ENCODE measurements at regions not wholly inside any gene's neighbourhood (a gene's known extent, or its start where the extent isn't known, plus 50 kb on each side); places are given as distances from the start of the nearest gene placed in this dataset.

DNA sequence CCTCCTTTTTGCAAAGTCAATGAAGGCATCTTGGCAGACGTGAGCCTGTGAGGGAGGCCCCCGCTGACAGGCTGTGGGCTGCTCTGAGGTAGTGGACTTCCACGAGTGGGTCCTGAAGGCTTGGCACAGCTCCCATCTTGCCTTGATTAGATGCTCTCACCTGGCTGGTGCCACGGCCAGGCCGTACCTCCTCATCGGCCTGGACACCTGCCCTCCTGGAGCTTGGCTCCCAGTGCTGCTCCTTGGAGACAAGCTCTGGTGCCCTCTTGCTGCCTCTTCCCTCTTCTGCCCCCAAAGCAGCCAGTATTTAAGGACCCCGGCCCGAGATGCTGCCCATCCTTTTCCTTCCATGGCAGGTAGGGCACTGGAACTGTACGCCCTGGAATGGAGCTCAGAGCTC lies 93.5 kb downstream of the ERMARD start:
- peaks cover 0 to 2% of the 10 kb centered on the region in 2 donors for H3K27me3 ChIP-seq (ENCODE audit: control insufficient read depth in 1 of 2, insufficient read depth in 2 of 2, low read length in 2 of 2)
- H3K4me1 ChIP-seq (ENCODE audit: control insufficient read depth in 1 of 2, insufficient read depth in 2 of 2, low read length in 2 of 2), result no peaks in the 10 kb centered on the region
- no peak overlapping the region for H3K27ac ChIP-seq (ENCODE audit: low read depth, low read length)
- H3K4me3 ChIP-seq (ENCODE audit: low read depth in 1 of 2, low read length in 2 of 2), result no peak overlapping the region
- no peaks in the 10 kb centered on the region for H3K36me3 ChIP-seq (ENCODE audit: control insufficient read depth in 1 of 2, insufficient read depth in 2 of 2, low read length in 2 of 2)
- no peak overlapping the region for H3K9ac ChIP-seq (ENCODE audit: low read depth in 1 of 2, low read length in 2 of 2)
- no peaks in the 10 kb centered on the region for H3K9me3 ChIP-seq (ENCODE audit: control insufficient read depth in 1 of 2, low read length in 2 of 2)

DNA sequence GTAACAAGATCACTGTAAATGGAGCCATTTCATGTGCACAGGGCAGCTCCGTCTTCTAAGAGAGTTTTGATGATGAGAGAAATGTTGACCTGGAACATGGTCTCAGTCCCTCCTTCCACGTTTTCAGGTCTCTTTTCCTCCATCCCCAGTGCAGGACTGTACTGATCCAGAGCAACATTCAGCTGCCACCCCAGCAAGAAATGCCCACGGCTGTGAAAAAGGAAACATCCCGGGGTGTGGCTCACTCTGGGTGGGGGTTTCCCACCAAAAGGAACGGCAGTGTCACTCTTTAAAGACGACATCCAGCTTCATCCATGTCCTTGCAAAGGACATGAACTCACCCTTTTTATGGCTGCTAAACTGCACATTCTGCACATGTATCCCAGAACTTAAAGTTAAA lies 92.6 kb downstream of the ERMARD start:
- no peak overlapping the region for H3K9ac ChIP-seq (ENCODE audit: low read depth in 1 of 2, low read length in 2 of 2)
- H3K36me3 ChIP-seq (ENCODE audit: control insufficient read depth in 1 of 2, insufficient read depth in 2 of 2, low read length in 2 of 2), result no peaks in the 10 kb centered on the region
- no peak overlapping the region for H3K27ac ChIP-seq (ENCODE audit: low read depth, low read length)
- H3K4me1 ChIP-seq (ENCODE audit: control insufficient read depth in 1 of 2, insufficient read depth in 2 of 2, low read length in 2 of 2), result no peaks in the 10 kb centered on the region
- no peaks in the 10 kb centered on the region for H3K9me3 ChIP-seq (ENCODE audit: control insufficient read depth in 1 of 2, low read length in 2 of 2)
- peaks cover 0 to 2% of the 10 kb centered on the region in 2 donors for H3K27me3 ChIP-seq (ENCODE audit: control insufficient read depth in 1 of 2, insufficient read depth in 2 of 2, low read length in 2 of 2)
- H3K4me3 ChIP-seq (ENCODE audit: low read depth in 1 of 2, low read length in 2 of 2), result no peak overlapping the region

DNA sequence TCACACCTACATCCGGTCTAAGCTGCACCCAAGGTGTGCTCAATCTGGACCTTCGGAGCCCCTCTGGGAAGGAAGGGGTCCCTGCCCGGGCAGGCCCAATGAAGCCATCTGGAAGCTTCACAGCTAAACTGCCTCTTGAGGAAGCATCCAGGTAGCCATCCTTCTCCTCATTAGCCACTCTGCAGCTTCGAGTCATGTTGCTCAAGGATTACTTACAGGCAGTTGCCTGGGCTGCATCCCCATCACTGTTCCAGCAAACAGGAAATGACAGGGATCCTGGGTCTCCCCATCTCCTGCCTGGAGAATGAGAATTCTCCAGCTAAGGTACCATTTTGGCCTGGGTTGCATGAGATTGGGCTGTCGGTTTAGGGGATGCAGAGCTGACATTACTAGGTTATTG lies 91.7 kb downstream of the ERMARD start:
- H3K4me3 ChIP-seq (ENCODE audit: low read depth in 1 of 2, low read length in 2 of 2), result no peak overlapping the region
- H3K9ac ChIP-seq (ENCODE audit: low read depth in 1 of 2, low read length in 2 of 2), result no peak overlapping the region
- H3K4me1 ChIP-seq (ENCODE audit: control insufficient read depth in 1 of 2, insufficient read depth in 2 of 2, low read length in 2 of 2), result no peaks in the 10 kb centered on the region
- H3K27me3 ChIP-seq (ENCODE audit: control insufficient read depth in 1 of 2, insufficient read depth in 2 of 2, low read length in 2 of 2), result peaks cover 0 to 2% of the 10 kb centered on the region in 2 donors
- H3K9me3 ChIP-seq (ENCODE audit: control insufficient read depth in 1 of 2, low read length in 2 of 2), result no peaks in the 10 kb centered on the region
- H3K27ac ChIP-seq (ENCODE audit: low read depth, low read length), result no peak overlapping the region
- H3K36me3 ChIP-seq (ENCODE audit: control insufficient read depth in 1 of 2, insufficient read depth in 2 of 2, low read length in 2 of 2), result no peaks in the 10 kb centered on the region

DNA sequence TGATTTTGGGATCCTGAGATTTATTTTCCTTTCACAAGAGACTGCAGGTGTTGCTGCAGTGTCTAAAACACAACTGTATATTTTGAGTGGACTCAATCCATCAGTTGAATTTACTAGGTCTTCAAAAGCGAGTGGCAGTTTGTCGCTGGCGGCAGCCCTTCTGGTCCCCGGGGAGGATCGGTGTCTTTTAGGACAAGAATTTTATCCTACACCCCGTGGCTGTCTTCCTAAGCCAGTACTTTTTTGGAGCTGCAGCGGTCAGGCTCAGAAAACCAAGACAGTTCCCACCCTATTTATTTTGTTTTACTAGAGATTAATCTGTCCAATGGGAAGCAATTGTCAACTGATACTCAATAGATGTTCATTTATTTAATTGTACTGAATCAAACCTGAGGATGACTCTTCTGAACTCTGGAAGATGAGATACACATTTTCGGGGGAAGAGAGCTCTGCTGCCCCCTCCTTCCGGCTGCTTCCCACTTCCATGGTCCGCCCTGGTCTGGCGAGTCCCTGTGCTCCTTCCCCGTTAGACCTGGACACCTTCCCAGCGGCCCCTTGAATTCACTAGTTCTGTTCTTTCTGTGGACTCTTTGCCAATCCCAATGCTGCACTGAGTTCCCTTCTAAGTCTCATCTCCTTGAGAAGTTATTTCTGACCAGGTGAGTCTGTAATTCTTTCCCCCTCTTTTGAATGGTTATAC lies 90.6 kb downstream of the ERMARD start:
- H3K27ac ChIP-seq (ENCODE audit: low read depth, low read length), result no peak overlapping the region

DNA sequence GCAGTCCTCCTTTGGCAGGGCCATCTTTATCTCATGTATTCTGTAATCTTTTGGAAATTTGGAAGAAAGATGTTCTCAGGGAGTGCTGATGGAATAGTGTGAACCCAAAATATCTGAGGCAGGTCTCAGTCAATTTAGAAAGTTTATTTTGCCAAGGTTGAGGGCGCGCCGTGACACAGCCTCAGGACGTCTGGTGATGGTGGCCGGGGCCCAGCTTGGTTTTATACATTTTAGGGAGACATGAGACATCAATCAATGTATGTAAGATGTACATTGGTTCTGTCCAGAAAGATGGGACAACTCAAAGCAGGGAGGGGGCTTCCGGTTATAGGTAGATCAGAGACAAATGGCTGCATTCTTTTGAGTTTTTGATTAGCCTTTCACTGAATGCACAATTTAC lies 89.8 kb downstream of the ERMARD start:
- Histone ChIP-seq H3K36me3 (ENCODE audit: control insufficient read depth in 1 of 2, insufficient read depth in 2 of 2, low read length in 2 of 2) (no peaks in the 10 kb centered on the region), H3K4me3 (ENCODE audit: low read depth in 1 of 2, low read length in 2 of 2) (no peak overlapping the region), H3K9ac (ENCODE audit: low read depth in 1 of 2, low read length in 2 of 2) (no peak overlapping the region), H3K27me3 (ENCODE audit: control insufficient read depth in 1 of 2, insufficient read depth in 2 of 2, low read length in 2 of 2) (peaks cover 0 to 2% of the 10 kb centered on the region in 2 donors), H3K9me3 (ENCODE audit: control insufficient read depth in 1 of 2, low read length in 2 of 2) (no peaks in the 10 kb centered on the region), H3K27ac (ENCODE audit: low read depth, low read length) (no peak overlapping the region), H3K4me1 (ENCODE audit: control insufficient read depth in 1 of 2, insufficient read depth in 2 of 2, low read length in 2 of 2) (no peaks in the 10 kb centered on the region)

More for the DNA sequence above, 90.6 kb downstream of the ERMARD start:
- Histone ChIP-seq H3K36me3 (ENCODE audit: control insufficient read depth in 1 of 2, insufficient read depth in 2 of 2, low read length in 2 of 2) (no peaks in the 10 kb centered on the region), H3K27me3 (ENCODE audit: control insufficient read depth in 1 of 2, insufficient read depth in 2 of 2, low read length in 2 of 2) (peaks cover 0 to 2% of the 10 kb centered on the region in 2 donors), H3K9me3 (ENCODE audit: control insufficient read depth in 1 of 2, low read length in 2 of 2) (no peaks in the 10 kb centered on the region), H3K4me1 (ENCODE audit: control insufficient read depth in 1 of 2, insufficient read depth in 2 of 2, low read length in 2 of 2) (no peaks in the 10 kb centered on the region), H3K4me3 (ENCODE audit: low read depth in 1 of 2, low read length in 2 of 2) (no peak overlapping the region), H3K9ac (ENCODE audit: low read depth in 1 of 2, low read length in 2 of 2) (no peak overlapping the region)

DNA sequence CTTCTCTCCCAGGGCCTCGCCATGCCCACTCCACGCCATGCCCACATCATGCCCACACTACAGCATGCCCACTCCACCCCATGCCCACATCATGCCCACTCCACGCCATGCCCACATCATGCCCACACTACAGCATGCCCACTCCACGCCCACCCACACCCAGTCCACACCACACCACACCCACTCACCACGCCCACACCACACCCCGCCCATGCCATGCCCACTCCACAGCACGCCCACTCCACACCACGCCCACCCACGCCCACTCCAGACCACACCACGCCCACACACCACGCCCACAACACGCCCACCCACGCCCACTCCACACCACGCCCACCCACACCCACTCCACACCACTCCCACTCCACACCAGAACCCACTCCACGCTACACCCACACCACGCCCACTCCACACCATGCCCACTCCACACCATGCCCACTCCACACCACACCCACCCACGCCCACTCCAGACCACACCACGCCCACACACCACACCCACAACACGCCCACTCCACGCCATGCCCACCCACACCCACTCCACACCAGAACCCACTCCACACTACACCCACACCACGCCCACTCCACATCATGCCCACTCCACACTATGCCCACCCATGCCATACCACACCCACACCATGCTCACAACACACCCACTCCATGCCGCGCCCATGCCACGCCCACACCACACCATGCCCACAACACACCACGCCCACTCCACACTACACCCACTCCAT lies 88.6 kb downstream of the ERMARD start:
- Histone ChIP-seq H3K36me3 (ENCODE audit: control insufficient read depth in 1 of 2, insufficient read depth in 2 of 2, low read length in 2 of 2) (no peaks in the 10 kb centered on the region), H3K9ac (ENCODE audit: low read depth in 1 of 2, low read length in 2 of 2) (no peak overlapping the region), H3K9me3 (ENCODE audit: control insufficient read depth in 1 of 2, low read length in 2 of 2) (no peaks in the 10 kb centered on the region), H3K4me1 (ENCODE audit: control insufficient read depth in 1 of 2, insufficient read depth in 2 of 2, low read length in 2 of 2) (no peaks in the 10 kb centered on the region), H3K4me3 (ENCODE audit: low read depth in 1 of 2, low read length in 2 of 2) (no peak overlapping the region), H3K27ac (ENCODE audit: low read depth, low read length) (no peak overlapping the region), H3K27me3 (ENCODE audit: control insufficient read depth in 1 of 2, insufficient read depth in 2 of 2, low read length in 2 of 2) (peaks cover 0 to 2% of the 10 kb centered on the region in 2 donors)

DNA sequence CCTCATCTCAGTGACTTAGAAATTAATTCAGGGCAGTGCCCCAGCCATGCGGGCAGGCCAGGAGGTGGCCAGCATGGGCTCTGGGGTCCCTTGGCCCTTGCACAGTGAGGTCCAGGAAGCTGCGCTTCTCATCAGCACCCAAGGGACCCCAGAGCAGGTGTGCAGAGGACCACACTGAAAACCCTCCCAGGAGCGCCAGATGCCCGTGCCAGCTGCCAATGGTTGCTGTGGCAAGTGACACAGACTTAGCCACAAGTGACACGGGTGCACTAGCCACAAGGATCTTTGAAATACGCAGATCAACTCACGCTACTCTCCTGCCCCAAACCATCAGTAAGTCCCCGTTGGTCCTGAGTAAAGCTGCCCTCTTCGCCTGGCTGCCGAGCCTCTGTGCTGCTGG lies 88.1 kb downstream of the ERMARD start:
- no peak overlapping the region for H3K9ac ChIP-seq (ENCODE audit: low read depth in 1 of 2, low read length in 2 of 2)
- no peaks in the 10 kb centered on the region for H3K4me1 ChIP-seq (ENCODE audit: control insufficient read depth in 1 of 2, insufficient read depth in 2 of 2, low read length in 2 of 2)
- H3K4me3 ChIP-seq (ENCODE audit: low read depth in 1 of 2, low read length in 2 of 2), result no peak overlapping the region
- H3K36me3 ChIP-seq (ENCODE audit: control insufficient read depth in 1 of 2, insufficient read depth in 2 of 2, low read length in 2 of 2), result no peaks in the 10 kb centered on the region
- no peak overlapping the region for H3K27ac ChIP-seq (ENCODE audit: low read depth, low read length)
- H3K9me3 ChIP-seq (ENCODE audit: control insufficient read depth in 1 of 2, low read length in 2 of 2), result no peaks in the 10 kb centered on the region
- H3K27me3 ChIP-seq (ENCODE audit: control insufficient read depth in 1 of 2, insufficient read depth in 2 of 2, low read length in 2 of 2), result peaks cover 0 to 2% of the 10 kb centered on the region in 2 donors

DNA sequence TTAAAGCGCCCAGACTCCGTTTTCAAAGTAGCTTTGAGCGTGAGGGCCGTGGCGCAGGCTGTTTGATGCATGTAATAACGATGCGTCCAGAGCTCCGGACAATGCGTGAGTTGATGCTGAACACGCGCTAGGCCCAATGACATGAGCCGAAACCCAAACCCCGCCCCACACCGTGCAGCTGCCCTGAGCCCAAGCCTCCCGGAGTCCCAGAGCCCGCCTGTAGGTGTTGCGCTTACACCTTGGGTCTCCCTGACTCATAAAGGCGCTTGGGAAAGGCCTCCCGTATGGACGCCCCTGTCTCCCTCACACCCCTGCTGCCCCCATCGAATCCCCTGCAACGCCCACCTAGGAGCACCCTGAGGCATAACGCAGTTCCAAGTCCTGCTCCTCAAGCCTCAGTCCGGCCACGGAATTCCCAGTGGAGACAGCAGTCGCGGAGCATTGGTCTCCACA lies 87.6 kb downstream of the ERMARD start:
- Histone ChIP-seq H3K27me3 (ENCODE audit: control insufficient read depth in 1 of 2, insufficient read depth in 2 of 2, low read length in 2 of 2) (peaks cover 0 to 2% of the 10 kb centered on the region in 2 donors), H3K4me1 (ENCODE audit: control insufficient read depth in 1 of 2, insufficient read depth in 2 of 2, low read length in 2 of 2) (no peaks in the 10 kb centered on the region), H3K27ac (ENCODE audit: low read depth, low read length) (no peak overlapping the region), H3K9me3 (ENCODE audit: control insufficient read depth in 1 of 2, low read length in 2 of 2) (no peaks in the 10 kb centered on the region), H3K36me3 (ENCODE audit: control insufficient read depth in 1 of 2, insufficient read depth in 2 of 2, low read length in 2 of 2) (no peaks in the 10 kb centered on the region), H3K9ac (ENCODE audit: low read depth in 1 of 2, low read length in 2 of 2) (no peak overlapping the region), H3K4me3 (ENCODE audit: low read depth in 1 of 2, low read length in 2 of 2) (no peak overlapping the region)

DNA sequence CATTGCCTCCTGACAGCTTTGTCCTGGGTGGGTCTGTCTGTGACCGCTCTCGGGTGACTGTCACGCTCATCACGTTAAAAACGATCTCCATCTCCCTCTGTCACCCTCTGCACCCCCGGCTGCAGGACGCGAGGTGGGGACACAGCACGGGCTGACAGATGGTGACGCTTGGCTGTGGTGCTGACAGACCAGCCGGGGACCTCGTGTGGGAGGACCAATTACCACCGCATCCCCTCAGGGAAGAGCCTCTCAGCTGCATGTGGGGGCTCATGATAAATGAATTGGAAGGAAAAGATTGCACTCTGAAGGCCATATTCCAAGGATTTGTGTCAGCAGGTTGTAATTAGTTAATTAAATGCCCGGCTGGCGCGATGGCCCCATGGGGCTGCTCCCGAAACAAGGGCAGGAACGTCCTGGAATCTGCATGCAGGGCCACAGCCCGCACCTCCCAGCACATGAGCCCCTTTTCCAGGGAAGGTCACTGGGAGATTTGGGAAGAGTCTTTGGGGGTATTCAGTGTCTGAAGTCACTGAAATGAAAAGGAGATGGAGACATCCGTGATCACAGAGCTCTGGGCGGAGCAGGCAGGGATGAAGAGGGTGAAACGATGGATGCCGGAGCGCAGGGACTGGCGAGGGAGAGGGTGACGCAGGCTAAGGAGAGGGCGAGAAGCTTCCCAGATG lies 87.1 kb downstream of the ERMARD start:
- Histone ChIP-seq H3K4me1 (ENCODE audit: control insufficient read depth in 1 of 2, insufficient read depth in 2 of 2, low read length in 2 of 2) (no peaks in the 10 kb centered on the region), H3K4me3 (ENCODE audit: low read depth in 1 of 2, low read length in 2 of 2) (no peak overlapping the region), H3K9me3 (ENCODE audit: control insufficient read depth in 1 of 2, low read length in 2 of 2) (no peaks in the 10 kb centered on the region), H3K9ac (ENCODE audit: low read depth in 1 of 2, low read length in 2 of 2) (no peak overlapping the region), H3K27me3 (ENCODE audit: control insufficient read depth in 1 of 2, insufficient read depth in 2 of 2, low read length in 2 of 2) (peaks cover 0 to 2% of the 10 kb centered on the region in 2 donors), H3K27ac (ENCODE audit: low read depth, low read length) (no peak overlapping the region), H3K36me3 (ENCODE audit: control insufficient read depth in 1 of 2, insufficient read depth in 2 of 2, low read length in 2 of 2) (no peaks in the 10 kb centered on the region)

Measured in duodenal mucosa (tissue), 2 donors.